B cell (primary cell): ENCODE measurements at regions not wholly inside any gene's neighbourhood (a gene's known extent, or its start where the extent isn't known, plus 50 kb on each side); places are given as distances from the start of the nearest gene placed in this dataset.
A peak's percentile ranks its signal among the peaks of the same experiment; 100 is the strongest.

Experiments used
- ATAC-seq: fragments of 200-7000 bp; cut with Tn5 transposase; one replicate; pipeline ENCODE4 v1.10.0; 2021; ENCODE audit warnings: low read depth, mild to moderate bottlenecking, moderate number of reproducible peaks, moderate library complexity
- CTCF ChIA-PET: fragments of 350-600 bp; sonication (Branson Sonifier 250); formaldehyde crosslinking; loops from one replicate; lab custom pipeline; 2021; ENCODE audit warnings: antibody characterized with exemption, inconsistent platforms; lab: Charles Lee
- POLR2A ChIA-PET: fragments of 350-600 bp; sonication (Branson Sonifier 250); formaldehyde crosslinking; loops from one replicate; lab custom pipeline; 2021; ENCODE audit warnings: antibody characterized with exemption; lab: Charles Lee
- DNase-seq: peaks from one replicate; pipeline ENCODE4 v3.0.0; 2013
- H2AFZ ChIP-seq: 2 replicates; pipeline ENCODE4 v1.6.1; 2012; ENCODE audit warnings: mild to moderate bottlenecking, low read depth, low read length; ENCODE audit not compliant: insufficient read depth, poor library complexity, severe bottlenecking
- H3K27ac ChIP-seq, 2 donors: 1 replicate in 1 of 2; 2 replicates in 1 of 2; pipeline ENCODE4 v1.5.1; 2012 to 2013; ENCODE audit warnings: low read length in 2 of 2, mild to moderate bottlenecking in 2 of 2, moderate library complexity in 1 of 2
- H3K27me3 ChIP-seq, 4 experiments: fragments of 200-600 bp in 1 of 4; sonication (generic) in 1 of 4; replicated peaks in 1 of 4; 1 replicate in 2 of 4; 2 replicates in 2 of 4; pipeline versions ENCODE4 v1.6.1 to v1.7.0; 2013 to 2016; ENCODE audit warnings: low read length in 3 of 4, mild to moderate bottlenecking in 2 of 4, mixed read lengths in 1 of 4, moderate library complexity in 1 of 4; ENCODE audit not compliant: insufficient read depth in 4 of 4, control insufficient read depth in 3 of 4; ENCODE audit errors: control extremely low read depth in 1 of 4
- H3K36me3 ChIP-seq, 2 experiments: replicated peaks in 1 of 2; 1 replicate in 1 of 2; 2 replicates in 1 of 2; pipeline versions ENCODE4 v1.6.1 to v1.7.1; 2013; ENCODE audit warnings: low read length in 1 of 2; ENCODE audit not compliant: insufficient read depth in 2 of 2, control insufficient read depth in 1 of 2; ENCODE audit errors: control extremely low read depth in 1 of 2, extremely low read depth in 1 of 2
- H3K4me1 ChIP-seq, 2 donors: fragments of 200-600 bp in 1 of 2; sonication (generic) in 1 of 2; 1 replicate in 1 of 2; 2 replicates in 1 of 2; pipeline versions ENCODE4 v1.5.1 to v1.6.1; 2013 to 2017; ENCODE audit warnings: low read length in 2 of 2; ENCODE audit not compliant: control insufficient read depth in 2 of 2, insufficient read depth in 2 of 2
- H3K4me2 ChIP-seq: replicated peaks from 2 replicates; pipeline ENCODE3; 2012; ENCODE audit warnings: mild to moderate bottlenecking, low read depth, low read length; ENCODE audit not compliant: poor library complexity, severe bottlenecking
- H3K4me3 ChIP-seq, 5 experiments: fragments of 200-600 bp in 1 of 5; sonication (generic) in 1 of 5; 1 replicate in 3 of 5; 2 replicates in 2 of 5; pipeline versions ENCODE4 v1.5.1 to v1.7.0; 2011 to 2016; ENCODE audit warnings: low read length in 4 of 5, mild to moderate bottlenecking in 4 of 5, low read depth in 2 of 5, control low read depth in 1 of 5, moderate library complexity in 1 of 5; ENCODE audit not compliant: insufficient read depth in 1 of 5; ENCODE audit errors: control extremely low read depth in 1 of 5, extremely low read depth in 1 of 5
- H3K79me2 ChIP-seq: fragments of 200-600 bp; sonication (generic); one replicate; pipeline ENCODE4 v1.6.0; 2016; ENCODE audit warnings: low read length; ENCODE audit not compliant: control insufficient read depth, insufficient read depth
- H3K9ac ChIP-seq: fragments of 200-600 bp; sonication (generic); 2 replicates; pipeline ENCODE4 v1.6.1; 2017; ENCODE audit warnings: mild to moderate bottlenecking, low read length, moderate library complexity
- H3K9me3 ChIP-seq, 3 donors: one replicate each; pipeline versions ENCODE4 v1.6.1 to v1.7.1; 2013; ENCODE audit warnings: low read length in 2 of 3; ENCODE audit not compliant: control insufficient read depth in 2 of 3, insufficient read depth in 1 of 3; ENCODE audit errors: control extremely low read depth in 1 of 3
- H4K20me1 ChIP-seq: 2 replicates; pipeline ENCODE4 v1.6.0; 2012; ENCODE audit warnings: mild to moderate bottlenecking, low read length; ENCODE audit not compliant: insufficient read depth, control insufficient read depth, poor library complexity, severe bottlenecking
- H3K27ac Mint-ChIP-seq: one replicate; pipeline ENCODE4 v1.8.0; 2021; ENCODE audit warnings: mixed read lengths
- H3K27me3 Mint-ChIP-seq: one replicate; pipeline ENCODE4 v1.8.0; 2021; ENCODE audit warnings: mixed read lengths
- H3K4me1 Mint-ChIP-seq: one replicate; pipeline ENCODE4 v1.8.0; 2021; ENCODE audit warnings: mixed read lengths
- H3K4me3 Mint-ChIP-seq: one replicate; pipeline ENCODE4 v1.8.0; 2021; ENCODE audit warnings: mixed read lengths
- H3K9me3 Mint-ChIP-seq: one replicate; pipeline ENCODE4 v1.8.0; 2022; ENCODE audit warnings: mixed read lengths; ENCODE audit not compliant: insufficient read depth
- CTCF ChIP-seq: fragments of 200-600 bp; IDR thresholded peaks from one replicate; pipeline ENCODE4 v1.8.0; 2022; ENCODE audit warnings: antibody characterized with exemption, mild to moderate bottlenecking
- EZH2 ChIP-seq: IDR thresholded peaks from 2 replicates; pipeline ENCODE4 v1.6.1; 2012; ENCODE audit warnings: borderline replicate concordance, low read depth, mild to moderate bottlenecking, moderate library complexity, low read length; ENCODE audit not compliant: insufficient read depth, poor library complexity, severe bottlenecking
- whole genome bisulfite sequencing: methylation state at CpG from one replicate; pipeline ENCODE4 v1.1.5; 2013; ENCODE audit warnings: missing lambda C conversion rate; ENCODE audit not compliant: insufficient coverage; 5-methylcytosine and 5-hydroxymethylcytosine counted together
- intact Hi-C: fragments of 100-400 bp; cut with micrococcal nuclease; formaldehyde crosslinking; loops from one replicate; pipeline ENCODE4 v1.10.0; 2022

DNA sequence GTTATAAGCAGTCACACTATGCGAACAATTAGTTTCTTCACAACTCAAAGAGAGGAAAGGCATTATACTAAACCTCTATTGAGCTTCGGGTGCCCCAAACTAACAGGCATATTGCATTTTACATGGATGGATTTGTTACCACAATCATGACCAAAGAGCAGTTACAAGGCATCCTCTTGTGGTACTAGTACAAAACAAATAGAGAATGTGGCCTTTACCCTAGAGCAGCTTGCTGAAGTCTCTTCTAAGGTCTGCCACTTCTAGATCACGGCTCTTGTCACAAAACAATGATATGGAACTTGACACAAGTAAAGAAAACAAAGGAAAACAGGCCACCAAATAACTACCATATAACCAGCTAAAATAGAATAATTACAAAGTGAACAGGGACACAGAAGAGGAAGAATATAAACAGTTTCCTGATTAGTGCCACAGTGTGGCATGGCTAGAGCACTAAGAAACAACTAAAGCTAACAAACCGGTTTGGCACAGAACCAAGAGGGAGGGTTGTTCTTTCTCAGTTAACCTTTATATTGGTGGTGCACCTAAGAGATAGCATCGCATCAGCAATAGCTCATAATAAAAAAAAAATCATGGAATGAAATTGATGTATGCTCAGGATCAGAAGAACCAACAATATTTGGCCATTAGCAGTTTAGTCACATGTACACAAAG is 209.7 kb upstream of the ATP2B1 start:
- no peak overlapping the region for H3K9ac ChIP-seq
- Mint-ChIP-seq H3K4me1 (peaks cover 33% of the 10 kb centered on the region), H3K4me3 (peak overlapping the region; percentile 8), H3K27ac (peak overlapping the region; percentile 63), H3K9me3 (peaks cover 1% of the 10 kb centered on the region), H3K27me3 (no peaks in the 10 kb centered on the region)
- CTCF ChIA-PET, result interaction anchor here (1.0 to 2.2 kb wide), 10 partner anchors 10 to 209 kb away, joined by 3 to 14 read pairs (median 4); partner anchors contain the start of gene ATP2B1
- peak overlapping the region; percentile 47 for H2AFZ ChIP-seq
- H4K20me1 ChIP-seq, result no peaks in the 10 kb centered on the region
- H3K4me1 ChIP-seq, result peaks cover 13 to 24% of the 10 kb centered on the region in 2 donors
- ATAC-seq (no peak), DNase-seq (no peak)
- TF ChIP-seq CTCF (no peak), EZH2 (no peak)
- no peaks in the 10 kb centered on the region for H3K27me3 ChIP-seq
- no CpG with 5 or more reads among the region's 5 CpGs for WGBS
- no peak overlapping the region for H3K4me3 ChIP-seq
- peak overlapping the region; percentile 45 for H3K4me2 ChIP-seq
- no peaks in the 10 kb centered on the region for H3K79me2 ChIP-seq
- H3K36me3 ChIP-seq, result no peaks in the 10 kb centered on the region
- H3K9me3 ChIP-seq, result peaks cover 0 to 5% (median 0%) of the 10 kb centered on the region in 3 donors
- intact Hi-C loops, result no loop called here
- POLR2A ChIA-PET, result interaction anchor here (0.8 kb wide), 1 partner anchor 12 kb away, joined by 3 read pairs; no protein-coding TSS in a partner anchor
- H3K27ac ChIP-seq, result peak overlapping the region in 1 of 2 donors; percentile 72

DNA sequence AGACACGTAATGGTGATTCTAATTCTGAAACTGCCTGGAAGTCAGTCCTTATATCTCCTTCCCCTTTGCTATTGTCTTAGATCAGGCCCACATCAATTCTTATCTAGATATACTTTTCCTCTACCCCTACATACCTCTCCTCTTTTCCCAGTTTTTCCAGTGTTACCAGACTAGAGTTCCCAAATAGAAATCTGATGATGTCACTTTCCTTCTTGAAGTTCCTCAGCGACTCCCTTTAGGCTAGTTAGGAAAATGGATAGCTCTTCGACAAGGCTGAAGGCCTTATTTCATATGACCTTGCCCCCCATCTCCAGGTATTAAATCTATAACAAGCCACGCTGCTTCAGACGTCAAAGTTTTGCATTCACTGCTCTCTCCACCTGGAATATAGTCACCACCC is 201.1 kb upstream of the ATP2B1 start:
- ChIA-PET CTCF (no interaction called here), POLR2A (interaction anchor here (1.2 kb wide), 1 partner anchor 17 kb away, joined by 3 read pairs; no protein-coding TSS in a partner anchor)
- no peaks in the 10 kb centered on the region for H3K27me3 Mint-ChIP-seq
- H3K4me1 Mint-ChIP-seq, result no peaks in the 10 kb centered on the region
- no peak for TF ChIP-seq CTCF
- TF ChIP-seq EZH2, result no peak
- 100% methylated on average over 3 of the region's 5 CpGs for WGBS
- Histone ChIP-seq H3K9me3 (peaks cover 3 to 5% (median 3%) of the 10 kb centered on the region in 3 donors), H3K79me2 (no peaks in the 10 kb centered on the region), H3K27me3 (no peaks in the 10 kb centered on the region), H4K20me1 (no peaks in the 10 kb centered on the region), H3K36me3 (no peaks in the 10 kb centered on the region), H3K4me1 (no peaks in the 10 kb centered on the region), H3K4me2 (no peak overlapping the region), H3K27ac (no peak overlapping the region), H3K9ac (no peak overlapping the region), H2AFZ (no peak overlapping the region), H3K4me3 (no peak overlapping the region)
- ATAC-seq, result no peak
- H3K4me3 Mint-ChIP-seq, result no peak overlapping the region
- intact Hi-C loops, result no loop called here
- peaks cover 9% of the 10 kb centered on the region for H3K9me3 Mint-ChIP-seq
- no peak for DNase-seq
- no peak overlapping the region for H3K27ac Mint-ChIP-seq
